ENCODE measurements at regions not wholly inside any gene's neighbourhood (a gene's known extent, or its start where the extent isn't known, plus 50 kb on each side); places are given as distances from the start of the nearest gene placed in this dataset.

- DNase-seq (ENCODE audit: low spot score): no peak
Measured at GRCh38 chr2:237170020-237170419, 84.3 kb downstream of the COPS8 start.

- DNase-seq (ENCODE audit: low spot score): no peak
Measured at GRCh38 chr2:237171396-237171795, 85.7 kb downstream of the COPS8 start.

GRCh38 chr2:237171881-237172280 is 86.2 kb downstream of the COPS8 start:
- no peak for DNase-seq (ENCODE audit: low spot score)

GRCh38 chr2:237177052-237177451 is 91.4 kb downstream of the COPS8 start:
- DNase-seq (ENCODE audit: low spot score): no peak

- no peak for DNase-seq (ENCODE audit: low spot score)
Measured at GRCh38 chr2:237177986-237178385, 92.3 kb downstream of the COPS8 start.

- no peak for DNase-seq (ENCODE audit: low spot score)
Measured at GRCh38 chr2:237178396-237178795, 92.7 kb downstream of the COPS8 start.

- DNase-seq (ENCODE audit: low spot score): no peak
Measured at GRCh38 chr2:237179161-237179560, 93.5 kb downstream of the COPS8 start.

GRCh38 chr2:237180187-237180586 is 94.5 kb downstream of the COPS8 start:
- DNase-seq (ENCODE audit: low spot score): no peak

- DNase-seq (ENCODE audit: low spot score): no peak
Measured at GRCh38 chr2:237180987-237181386, 95.3 kb downstream of the COPS8 start.

- DNase-seq (ENCODE audit: low spot score): no peak
Measured at GRCh38 chr2:237181844-237182243, 96.2 kb downstream of the COPS8 start.

GRCh38 chr2:237182422-237183123 is 96.9 kb downstream of the COPS8 start:
- DNase-seq (ENCODE audit: low spot score): no peak

GRCh38 chr2:237184192-237184918 is 98.7 kb downstream of the COPS8 start:
- no peak for DNase-seq (ENCODE audit: low spot score)

- DNase-seq (ENCODE audit: low spot score): no peak
Measured at GRCh38 chr2:237184919-237185552, 99.3 kb downstream of the COPS8 start.

GRCh38 chr2:237185553-237185925 is 99.8 kb downstream of the COPS8 start:
- DNase-seq (ENCODE audit: low spot score): no peak

GRCh38 chr2:237189799-237190198 is 104.1 kb downstream of the COPS8 start:
- no peak for DNase-seq (ENCODE audit: low spot score)

- DNase-seq (ENCODE audit: low spot score): no peak
Measured at GRCh38 chr2:237190966-237191713, 105.5 kb downstream of the COPS8 start.

GRCh38 chr2:237191714-237192081 is 106.0 kb downstream of the COPS8 start:
- DNase-seq (ENCODE audit: low spot score): no peak

GRCh38 chr2:237192881-237193280 is 107.2 kb downstream of the COPS8 start:
- DNase-seq (ENCODE audit: low spot score): no peak

- DNase-seq (ENCODE audit: low spot score): no peak
Measured at GRCh38 chr2:237193436-237193835, 107.7 kb downstream of the COPS8 start.

- DNase-seq (ENCODE audit: low spot score): no peak
Measured at GRCh38 chr2:237194081-237194480, 108.4 kb downstream of the COPS8 start.

- no peak for DNase-seq (ENCODE audit: low spot score)
Measured at GRCh38 chr2:237194906-237195305, 109.2 kb downstream of the COPS8 start.

GRCh38 chr2:237195396-237196120 is 109.9 kb downstream of the COPS8 start:
- DNase-seq (ENCODE audit: low spot score): no peak
